Gastrocnemius medialis (tissue), 4 donors: ENCODE measurements at regions not wholly inside any gene's neighbourhood (a gene's known extent, or its start where the extent isn't known, plus 50 kb on each side); places are given as distances from the start of the nearest gene placed in this dataset.

Experiments used
- CTCF ChIP-seq, 5 experiments: fragments of 450-650 bp in 3 of 5; fragments of 200-600 bp in 2 of 5; sonication (generic) in 2 of 5; IDR thresholded peaks in 4 of 5; conservative IDR thresholded peaks in 1 of 5; 1 replicate in 4 of 5; 2 replicates in 1 of 5; pipeline ENCODE4 v1.5.1; 2016 to 2019; ENCODE audit warnings: antibody characterized with exemption in 5 of 5, mild to moderate bottlenecking in 3 of 5, moderate library complexity in 3 of 5
- POLR2A ChIP-seq, 2 donors: fragments of 450-650 bp; IDR thresholded peaks; one replicate each; pipeline ENCODE4 v1.6.1; 2017; ENCODE audit warnings: antibody characterized with exemption in 2 of 2, mild to moderate bottlenecking in 2 of 2, moderate library complexity in 2 of 2

- TF ChIP-seq CTCF (IDR thresholded peaks at IDR 0.05 in 4 of 5, conservative IDR thresholded peaks at IDR 0.05 in 1 of 5) (no peak), POLR2A (IDR thresholded peaks at IDR 0.05) (no peak)
Measured at GRCh38 chr1:232430467-232430866, 199.5 kb downstream of the SIPA1L2 start.
